ENCODE measurements at regions not wholly inside any gene's neighbourhood (a gene's known extent, or its start where the extent isn't known, plus 50 kb on each side); places are given as distances from the start of the nearest gene placed in this dataset.

- TF ChIP-seq POLR2AphosphoS2 (IDR thresholded peaks at IDR 0.05; ENCODE audit: low read length) (no peak), COPS2 (conservative IDR thresholded peaks at IDR 0.05) (no peak), BMI1 (IDR thresholded peaks at IDR 0.05; ENCODE audit: low read length) (no peak), BCLAF1 (IDR thresholded peaks at IDR 0.05; ENCODE audit: borderline replicate concordance in 1 of 2, control insufficient read depth in 1 of 2, low read depth in 2 of 2, low read length in 1 of 2) (no peak), GTF2E2 (tag; IDR thresholded peaks at IDR 0.05) (no peak), FOSL1 (tag; conservative IDR thresholded peaks at IDR 0.05) (no peak)
These were observed 781.0 kb upstream of the ARGLU1 start (continued) for GRCh38 chr13:107348925-107349324.

- 0% methylated on average over 3 of the region's 6 CpGs for WGBS (ENCODE audit: insufficient coverage, low coverage, missing lambda C conversion rate)
- CTCF ChIA-PET (ENCODE audit: low intra/inter-chr PET ratio), result no interaction called here
- H3K27ac ChIP-seq (ENCODE audit: extremely low read depth, low read depth, low read length), result no peak overlapping the region
- no peak overlapping the region for H3K9ac ChIP-seq (ENCODE audit: insufficient read depth in 1 of 2, low read depth in 2 of 2, low read length in 2 of 2)
- no peaks in the 10 kb centered on the region for H3K79me2 ChIP-seq (ENCODE audit: control insufficient read depth, insufficient read depth, low read length)
- BruUV-seq (replicated peaks), result no TSS peak
- no peaks in the 10 kb centered on the region for H3K4me1 ChIP-seq (replicated peaks in 1 of 2; ENCODE audit: control insufficient read depth in 2 of 2, insufficient read depth in 2 of 2, low read length in 2 of 2)
- intact Hi-C loops (cut with micrococcal nuclease) (no loop called here), in situ Hi-C loops (cut with MboI) (no loop called here)
- H3K36me3 ChIP-seq (ENCODE audit: control insufficient read depth, insufficient read depth, low read length), result no peaks in the 10 kb centered on the region
- FAIRE-seq (no peak), DNase-seq (ENCODE audit: extremely low read depth in 1 of 4, low spot score in 3 of 4) (no peak), ATAC-seq (no peak)
- H3K9me1 ChIP-seq (ENCODE audit: control insufficient read depth, insufficient read depth, low read length), result no peaks in the 10 kb centered on the region
- no peak overlapping the region for H3K4me2 ChIP-seq (ENCODE audit: insufficient read depth, low read length)
- H2AFZ ChIP-seq (ENCODE audit: low read depth, low read length), result no peak overlapping the region
- H3K9me3 ChIP-seq (replicated peaks; ENCODE audit: control insufficient read depth, insufficient read depth, low read depth, low read length), result no peaks in the 10 kb centered on the region
- no peaks in the 10 kb centered on the region for H3K27me3 ChIP-seq (ENCODE audit: control insufficient read depth in 2 of 2, insufficient read depth in 2 of 2, low read length in 2 of 2)
- POLR2A ChIA-PET, result no interaction called here
- H4K20me1 ChIP-seq (replicated peaks; ENCODE audit: control insufficient read depth, insufficient read depth, low read length), result no peaks in the 10 kb centered on the region
- H3K4me3 ChIP-seq, result no peak overlapping the region
- TF ChIP-seq YY1 (IDR thresholded peaks at IDR 0.05; ENCODE audit: borderline replicate concordance in 1 of 3, control insufficient read depth in 1 of 3, extremely low read depth in 1 of 3, insufficient read depth in 3 of 3, insufficient read length in 1 of 3, insufficient replicate concordance in 2 of 3, low read depth in 1 of 3, low read length in 2 of 3) (no peak), PHF21A (IDR thresholded peaks at IDR 0.05; ENCODE audit: borderline replicate concordance, low read depth) (no peak), ZNF512 (tag; IDR thresholded peaks at IDR 0.05) (no peak), NELFE (IDR thresholded peaks at IDR 0.05; ENCODE audit: insufficient read depth, insufficient read length) (no peak), SETDB1 (IDR thresholded peaks at IDR 0.05; ENCODE audit: low read length) (no peak), ARHGAP35 (IDR thresholded peaks at IDR 0.05; ENCODE audit: partially characterized antibody) (no peak), THAP12 (CRISPR knock-in tag; IDR thresholded peaks at IDR 0.05) (no peak)
These were observed 780.5 kb upstream of the ARGLU1 start for GRCh38 chr13:107348471-107348870.

All from K562 (cell line).